GM12892 (cell line): ENCODE measurements at regions not wholly inside any gene's neighbourhood (a gene's known extent, or its start where the extent isn't known, plus 50 kb on each side); places are given as distances from the start of the nearest gene placed in this dataset.

ENCODE experiments used
- POLR2A ChIP-seq: IDR thresholded peaks from 2 replicates; pipeline ENCODE4 v1.6.1; 2011; ENCODE audit warnings: low read depth, low read length, control low read depth
- POLR2AphosphoS5 ChIP-seq: IDR thresholded peaks from 2 replicates; pipeline ENCODE4 v1.6.1; 2011; ENCODE audit warnings: low read depth, low read length, control low read depth

GRCh38 chr2:228841877-228842276 lies 429.2 kb downstream of the PID1 start:
- TF ChIP-seq POLR2A (no peak), POLR2AphosphoS5 (no peak)
